ENCODE measurements at regions not wholly inside any gene's neighbourhood (a gene's known extent, or its start where the extent isn't known, plus 50 kb on each side); places are given as distances from the start of the nearest gene placed in this dataset.
"Not testable (repeated sequence)": the region's sequence is repeated elsewhere in the genome, so short reads cannot be mapped to it uniquely, and the experiment has no call there.

GRCh38 chr7:66447007-66447406 lies 181.7 kb upstream of the KCTD7 start:
- TF ChIP-seq CTCF (optimal IDR thresholded peaks at IDR 0.05 in 1 of 3, IDR thresholded peaks at IDR 0.05 in 1 of 3, conservative IDR thresholded peaks at IDR 0.05 in 1 of 3; ENCODE audit: extremely low read depth in 1 of 3, insufficient read depth in 2 of 3, low read length in 3 of 3); EZH2 (IDR thresholded peaks at IDR 0.05; ENCODE audit: low read length): not testable (repeated sequence)
